ENCODE measurements at regions not wholly inside any gene's neighbourhood (a gene's known extent, or its start where the extent isn't known, plus 50 kb on each side); places are given as distances from the start of the nearest gene placed in this dataset.
"Not testable (repeated sequence)": the region's sequence is repeated elsewhere in the genome, so short reads cannot be mapped to it uniquely, and the experiment has no call there.

DNA sequence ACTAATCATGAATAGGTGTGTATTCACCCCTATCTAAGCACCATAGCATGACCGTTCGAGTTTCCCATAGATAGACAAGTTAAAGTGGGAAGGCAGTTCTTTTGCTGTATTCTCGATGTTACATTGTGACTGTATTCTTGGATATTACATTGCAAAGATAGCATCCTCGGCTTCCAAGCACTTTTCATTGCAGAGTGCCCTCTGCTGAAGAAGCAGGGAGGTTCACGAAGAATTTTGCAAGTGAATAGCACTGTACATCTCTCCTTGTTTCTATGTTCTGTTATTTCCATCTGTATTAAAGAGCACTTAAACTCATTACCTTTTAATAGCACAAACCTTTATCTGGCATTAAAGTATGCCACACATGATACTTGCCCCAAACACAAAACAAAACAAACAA is 426.7 kb upstream of the ARX start:
- FAIRE-seq: no peak

DNA sequence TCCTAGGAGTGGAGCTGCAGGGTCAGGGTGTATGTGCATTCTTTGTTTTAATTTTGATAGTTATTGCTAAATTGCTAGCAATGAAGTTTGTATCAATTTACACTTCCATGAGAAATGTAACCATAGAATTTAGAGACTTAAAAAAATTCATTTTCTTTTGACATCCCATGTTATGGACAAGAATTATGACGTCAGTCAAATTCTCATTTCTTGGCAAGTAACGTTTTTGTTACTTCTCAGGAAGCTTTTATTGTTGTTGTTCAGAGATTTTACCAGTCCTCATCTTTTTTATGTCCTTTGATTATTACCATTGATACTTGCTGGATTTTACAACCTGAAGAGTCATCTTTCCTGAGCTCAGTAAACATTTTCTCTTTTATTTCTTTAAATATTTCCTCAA is 417.5 kb upstream of the ARX start:
- FAIRE-seq (no peak), DNase-seq (ENCODE audit: low spot score in 2 of 2) (no peak)

More for the DNA sequence above, 426.7 kb upstream of the ARX start:
- no peak for DNase-seq (ENCODE audit: low spot score in 2 of 2)

DNA sequence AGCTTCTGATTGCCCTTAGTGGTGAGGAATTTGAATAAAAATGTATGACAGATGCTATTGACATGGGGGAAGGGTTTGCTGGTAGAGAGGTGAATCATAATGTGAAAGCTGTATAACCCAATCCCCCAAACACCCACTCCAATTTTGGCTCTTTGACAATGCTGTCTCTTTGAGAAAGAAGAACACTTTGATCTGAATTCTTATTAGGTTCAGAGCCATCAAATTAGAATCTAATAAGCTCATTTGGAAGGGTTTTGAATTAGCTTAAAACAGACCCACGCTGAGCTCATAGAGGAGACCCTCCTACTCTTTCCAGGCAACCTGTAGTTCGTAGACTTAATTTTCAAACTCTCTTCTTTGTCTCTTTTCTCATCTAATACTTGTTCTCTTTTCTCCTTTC is 416.6 kb upstream of the ARX start:
- DNase-seq (ENCODE audit: low spot score in 2 of 2) (no peak), FAIRE-seq (no peak)

DNA sequence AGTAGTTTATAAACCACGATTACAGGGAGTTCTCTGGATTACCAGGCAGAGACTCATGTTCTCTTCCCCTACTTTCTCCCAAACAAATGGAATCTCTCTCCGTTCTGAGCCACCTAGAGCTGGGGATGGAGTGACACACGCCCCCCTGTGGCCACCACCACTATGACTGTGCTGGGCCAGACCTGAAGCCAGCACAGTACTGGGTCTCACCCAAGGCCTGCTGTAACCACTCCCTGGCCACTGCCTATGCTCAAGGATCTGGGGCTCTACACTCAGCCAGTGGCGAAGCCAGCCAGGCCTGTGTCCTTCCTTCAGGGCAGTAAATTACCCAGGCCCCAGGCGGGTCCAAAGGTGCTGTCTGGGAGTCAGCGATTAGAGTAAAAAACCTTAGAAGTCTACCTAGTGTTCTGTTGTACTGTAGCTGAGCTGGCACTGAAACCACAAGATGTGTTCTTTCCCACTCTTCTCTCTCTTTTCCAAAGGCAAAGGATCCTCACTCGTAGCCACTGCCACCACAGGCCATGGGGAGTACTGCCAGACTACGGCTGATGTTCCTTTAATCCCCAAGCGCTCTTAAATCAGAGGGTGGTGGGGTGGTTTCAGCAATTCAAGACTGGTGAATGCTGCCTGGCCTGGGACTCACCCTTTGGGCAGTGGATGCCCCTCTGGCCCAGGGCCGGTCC is 412.2 kb upstream of the ARX start:
- no peak for FAIRE-seq
- DNase-seq (ENCODE audit: low spot score in 2 of 2): no peak

DNA sequence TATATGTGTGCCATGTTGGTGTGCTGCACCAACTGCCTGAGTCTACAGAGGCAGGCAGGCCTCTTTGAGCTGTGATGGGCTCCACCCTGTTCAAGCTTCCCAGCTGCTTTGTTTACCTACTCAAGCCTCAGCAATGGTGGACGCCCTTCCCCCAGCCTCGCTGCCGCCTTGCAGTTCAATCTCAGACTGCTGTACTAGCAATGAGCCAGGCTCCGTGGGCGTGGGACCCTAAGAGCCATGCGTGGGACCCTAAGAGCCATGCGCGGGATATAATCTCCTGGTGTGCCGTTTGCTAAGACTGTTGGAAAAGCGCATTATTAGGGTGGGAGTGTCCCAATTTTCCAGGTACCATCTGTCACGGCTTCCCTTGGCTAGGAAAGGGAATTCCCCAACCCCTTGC is 388.4 kb upstream of the ARX start:
- not testable (repeated sequence) for FAIRE-seq; DNase-seq (ENCODE audit: low spot score in 2 of 2)

DNA sequence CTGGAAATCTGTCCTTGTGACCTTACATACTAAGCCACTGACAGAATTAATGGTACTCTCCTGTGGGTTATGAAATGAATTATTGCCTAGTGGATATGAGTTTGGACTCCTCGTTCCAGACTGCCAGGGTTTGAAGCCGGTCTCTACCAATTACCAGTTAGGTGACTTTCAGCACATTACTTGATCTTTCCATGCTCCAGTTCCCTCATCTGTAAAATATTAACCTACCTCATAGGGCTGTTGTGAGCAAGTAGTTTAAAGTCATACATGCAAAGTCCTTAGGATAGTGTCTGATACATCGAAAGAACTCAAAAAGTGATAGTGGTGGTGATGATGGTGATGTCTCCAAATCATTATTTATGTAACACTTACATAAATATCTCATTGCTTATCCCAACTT is 373.5 kb upstream of the ARX start:
- FAIRE-seq (no peak), DNase-seq (ENCODE audit: low spot score in 2 of 2) (no peak)

DNA sequence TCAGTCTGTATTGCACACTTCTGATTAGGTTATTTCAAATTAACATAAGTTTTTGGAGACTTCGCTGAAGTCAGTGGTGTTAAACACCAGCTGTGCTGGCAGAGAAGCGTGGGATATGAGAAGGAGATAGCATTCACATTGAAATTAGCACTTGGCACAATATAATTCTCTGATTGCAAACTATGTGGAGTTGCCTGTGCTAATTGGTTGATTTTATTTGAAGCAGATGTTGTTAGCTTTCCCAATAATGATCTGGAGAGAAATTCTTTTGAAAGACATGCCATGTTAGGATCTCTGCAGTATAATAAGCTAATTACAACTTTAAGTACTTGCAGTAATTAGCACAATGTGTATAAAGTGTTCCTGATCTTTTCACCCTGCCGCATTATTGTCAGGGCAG is 367.4 kb upstream of the ARX start:
- DNase-seq (ENCODE audit: low spot score in 2 of 2) (no peak), FAIRE-seq (no peak)

DNA sequence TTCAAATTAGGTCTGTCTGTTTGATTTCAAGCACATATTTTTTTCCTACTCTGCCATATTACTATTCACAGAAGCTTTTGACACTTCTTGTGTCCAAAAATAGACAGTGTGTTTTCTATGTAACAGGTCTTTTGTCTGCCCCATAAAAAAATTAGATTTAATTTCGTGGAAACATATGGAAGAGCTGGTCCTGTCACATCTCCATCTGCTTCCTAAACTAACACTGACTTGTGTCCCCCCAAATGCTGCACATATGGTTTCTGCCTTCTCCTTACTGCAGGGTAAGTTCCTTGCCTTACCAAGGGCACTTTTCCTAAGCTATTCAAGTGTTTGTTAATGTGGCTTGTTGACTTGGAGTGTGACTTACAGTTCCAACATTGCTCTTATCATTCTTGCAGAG is 340.7 kb upstream of the ARX start:
- DNase-seq (ENCODE audit: low spot score in 2 of 2) (no peak), FAIRE-seq (no peak)

DNA sequence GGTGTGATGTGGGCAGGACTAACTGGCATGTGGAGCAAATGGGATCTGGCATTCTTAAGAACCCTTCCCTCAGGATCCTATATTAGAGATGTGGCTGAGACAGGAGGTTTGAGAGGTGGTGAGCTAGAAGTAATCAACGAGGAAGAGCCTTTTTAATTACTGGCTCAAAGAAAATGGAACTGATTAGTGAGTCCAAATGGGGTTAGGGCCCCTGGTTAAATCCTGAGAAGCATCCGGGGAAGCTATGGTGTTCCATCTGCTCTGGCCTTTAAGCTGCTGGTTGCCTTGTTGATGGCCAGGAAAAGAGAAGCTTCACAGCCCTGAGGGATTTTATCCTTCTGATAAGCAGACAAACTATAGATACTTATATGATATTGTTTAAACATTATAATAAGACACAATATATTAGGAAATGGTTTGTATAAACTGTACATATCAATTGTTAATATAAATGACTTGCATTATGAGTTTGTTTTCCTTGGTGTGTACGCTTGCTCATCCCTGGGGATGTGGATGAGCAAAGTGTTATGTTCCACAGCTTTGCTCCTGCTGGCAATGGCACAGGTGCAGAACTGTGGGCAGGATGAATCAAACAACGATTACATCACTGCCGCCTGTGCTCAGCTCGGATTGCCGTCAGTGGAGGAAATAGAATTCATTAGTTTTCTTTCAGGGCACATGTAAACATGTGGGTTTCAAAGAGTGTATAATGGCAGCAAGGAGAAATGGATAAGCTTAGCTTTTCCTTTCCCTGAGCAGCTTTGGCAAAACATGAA is 328.6 kb upstream of the ARX start:
- FAIRE-seq (no peak), DNase-seq (ENCODE audit: low spot score in 2 of 2) (no peak)

DNA sequence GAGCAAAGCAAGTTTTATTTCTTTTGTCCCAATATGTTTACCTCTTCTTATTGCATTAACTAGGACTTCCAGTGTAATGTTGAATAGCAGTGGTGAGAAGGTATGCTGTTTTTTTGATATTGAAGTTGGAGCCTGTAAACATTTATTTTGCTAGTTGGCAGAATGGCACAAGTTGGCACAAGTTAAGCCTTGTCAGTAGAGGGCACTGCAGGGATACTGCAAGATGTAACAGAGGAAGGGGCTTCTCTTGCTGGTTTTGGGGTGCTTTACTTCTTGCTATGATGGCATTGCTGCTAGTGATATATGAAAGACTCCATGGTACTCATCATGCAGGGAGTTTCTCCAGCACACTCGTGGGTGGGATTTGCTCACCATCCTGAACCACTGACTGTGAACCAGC is 327.3 kb upstream of the ARX start:
- no peak for FAIRE-seq

DNA sequence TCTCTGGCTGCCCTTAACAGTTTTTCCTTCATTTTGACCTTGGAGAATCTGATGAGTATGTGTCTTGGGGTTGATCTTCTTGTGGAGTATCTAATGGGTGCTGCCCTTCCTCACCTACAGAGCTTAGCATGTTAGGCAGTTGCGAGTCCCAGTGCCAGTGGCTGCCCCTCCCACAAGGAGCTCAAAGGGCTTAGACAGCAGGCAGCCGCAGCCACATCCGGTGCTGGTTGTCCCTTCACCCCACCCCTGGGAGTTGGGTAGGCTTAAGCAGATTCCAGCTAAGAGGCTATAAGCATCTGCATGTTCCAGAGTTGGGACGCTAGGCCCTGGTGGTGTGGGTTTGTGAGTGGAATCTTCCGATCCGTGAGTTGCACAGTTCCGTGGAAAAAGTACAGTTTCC is 322.1 kb upstream of the ARX start:
- FAIRE-seq (no peak), DNase-seq (ENCODE audit: low spot score in 2 of 2) (no peak)

More for the DNA sequence above, 327.3 kb upstream of the ARX start:
- no peak for DNase-seq (ENCODE audit: low spot score in 2 of 2)

DNA sequence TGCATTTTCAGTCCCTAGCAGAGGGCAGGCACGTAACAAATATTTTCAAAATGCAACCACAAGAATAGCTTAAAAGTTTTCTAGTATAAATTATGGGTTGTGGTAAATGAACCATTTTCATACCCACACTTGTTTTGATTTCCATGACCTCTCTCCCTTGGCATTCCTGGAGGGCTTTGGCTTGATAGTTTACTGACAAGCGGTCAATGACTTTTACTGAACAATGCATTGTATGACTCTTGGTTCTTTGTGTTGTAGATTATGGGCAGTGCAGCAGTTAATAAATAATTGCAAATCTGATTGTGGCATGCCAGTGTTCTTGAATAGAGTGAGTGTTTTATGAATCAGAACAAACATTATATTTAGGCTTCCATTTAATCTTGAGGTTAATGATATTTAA is 285.2 kb upstream of the ARX start:
- DNase-seq (ENCODE audit: low spot score in 2 of 2) (no peak), FAIRE-seq (no peak)

DNA sequence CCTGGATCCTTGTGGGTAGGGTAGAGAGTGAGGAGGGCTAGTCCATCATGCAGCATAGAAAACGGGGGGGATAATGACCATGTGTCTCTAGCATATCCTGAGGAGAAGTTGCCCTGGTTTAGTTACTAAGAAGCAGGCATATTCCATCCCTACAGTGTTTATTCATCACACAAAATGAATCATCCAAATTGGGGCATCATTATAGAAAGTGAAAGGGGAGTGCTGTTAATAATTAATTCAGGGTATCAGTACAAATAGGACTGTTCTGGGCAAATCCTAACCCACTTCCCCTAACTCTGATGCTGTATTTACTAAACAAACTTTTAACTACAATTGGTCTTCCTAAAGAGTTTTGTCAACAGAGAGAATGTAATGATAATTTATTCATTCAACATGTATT is 281.1 kb upstream of the ARX start:
- DNase-seq (ENCODE audit: low spot score in 2 of 2) (no peak), FAIRE-seq (no peak)

DNA sequence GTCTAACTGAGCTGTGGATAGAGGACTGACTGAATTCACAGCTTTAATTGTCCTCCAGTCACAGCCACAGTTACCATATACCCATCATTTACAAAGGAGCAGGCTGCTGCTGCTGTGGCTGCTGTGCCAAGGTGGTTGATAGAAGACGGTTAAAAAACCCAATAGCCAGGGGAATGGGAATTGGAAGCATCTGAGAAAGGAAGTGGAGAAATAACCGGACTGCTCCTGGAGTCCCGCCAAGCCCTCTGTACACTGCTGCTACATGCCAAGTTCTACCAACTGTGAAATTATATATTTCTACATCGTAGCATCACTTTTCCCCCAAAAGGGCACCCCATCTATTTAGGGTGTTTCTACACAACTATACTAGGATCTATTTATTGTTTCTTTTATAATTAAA is 279.7 kb upstream of the ARX start:
- FAIRE-seq (no peak), DNase-seq (ENCODE audit: low spot score in 2 of 2) (no peak)

DNA sequence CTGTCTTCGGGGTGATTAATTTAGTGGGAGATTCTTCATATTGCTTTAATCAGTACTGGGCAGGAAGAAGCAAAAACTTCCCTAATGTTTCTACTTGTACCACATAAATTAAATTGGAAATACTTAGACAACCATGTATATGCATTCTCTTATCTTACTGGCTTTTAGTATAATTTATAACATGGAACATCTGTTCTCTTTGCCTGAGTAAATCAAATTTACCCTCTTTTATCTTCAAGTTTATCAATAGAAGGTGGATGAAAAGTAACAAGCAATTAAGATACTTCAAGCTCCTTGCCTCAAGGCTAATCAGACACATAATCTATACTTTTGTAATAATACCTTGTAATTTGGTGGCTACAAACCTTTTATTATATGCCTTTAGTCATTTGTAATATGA is 274.4 kb upstream of the ARX start:
- no peak for FAIRE-seq
- no peak for DNase-seq (ENCODE audit: low spot score in 2 of 2)

DNA sequence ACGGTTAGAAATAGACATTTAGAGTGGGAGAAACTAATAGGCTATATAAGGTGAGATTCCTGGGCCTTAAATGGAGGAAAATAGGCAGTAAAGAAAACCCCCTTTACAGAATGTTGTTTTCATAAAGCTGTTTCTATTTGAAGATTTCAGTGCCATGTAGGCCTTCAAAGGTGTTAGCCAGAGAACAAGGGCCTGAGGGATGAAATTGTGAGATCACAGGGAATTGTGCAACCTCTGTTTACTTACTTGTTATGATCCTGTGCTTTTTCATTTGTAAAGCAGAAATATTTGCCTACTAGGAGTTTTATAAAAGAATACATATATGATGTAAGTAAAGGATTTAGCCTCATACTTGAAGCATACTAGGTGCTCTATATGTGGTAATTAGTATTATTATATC is 272.9 kb upstream of the ARX start:
- FAIRE-seq (no peak), DNase-seq (ENCODE audit: low spot score in 2 of 2) (no peak)

DNA sequence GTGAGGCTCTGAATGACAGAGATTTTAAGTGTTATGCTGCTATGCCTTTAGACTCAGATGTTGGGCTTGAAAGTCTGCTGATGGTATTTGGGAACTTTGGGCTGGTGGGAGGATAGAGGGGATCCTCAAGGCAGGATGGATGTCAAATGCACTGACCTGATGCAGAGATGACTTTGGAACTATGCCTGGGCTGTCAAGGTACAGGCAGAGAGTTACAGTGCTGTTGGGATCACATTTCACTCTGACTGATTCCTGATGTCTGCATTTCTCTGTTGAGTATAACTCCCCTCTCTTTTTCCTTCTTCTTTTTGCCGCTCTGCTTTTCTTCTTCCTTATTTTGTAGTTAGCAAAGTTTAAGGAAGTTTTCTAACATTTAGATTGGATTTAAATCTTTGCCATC is 271.8 kb upstream of the ARX start:
- DNase-seq (ENCODE audit: low spot score in 2 of 2): no peak
- no peak for FAIRE-seq

DNA sequence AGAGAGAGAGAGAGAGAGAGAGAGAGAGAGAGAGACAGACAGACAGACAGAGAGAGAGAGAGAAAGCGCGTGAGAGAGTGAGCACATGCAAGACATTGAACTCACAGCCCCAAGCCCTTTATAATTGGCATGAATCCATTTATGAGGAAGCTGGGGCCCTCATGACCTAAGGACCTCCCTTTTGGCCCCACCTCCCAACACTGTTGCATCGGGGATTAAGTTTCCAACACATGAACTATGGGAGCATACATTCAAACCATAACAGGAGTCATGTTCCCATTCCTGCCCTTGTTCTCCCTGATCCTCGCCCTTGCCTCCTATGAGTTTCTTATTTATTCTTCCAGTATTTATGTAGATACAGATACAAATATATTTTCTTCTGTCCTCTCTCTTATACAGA is 269.8 kb upstream of the ARX start:
- no peak for FAIRE-seq
- no peak for DNase-seq (ENCODE audit: low spot score in 2 of 2)

DNA sequence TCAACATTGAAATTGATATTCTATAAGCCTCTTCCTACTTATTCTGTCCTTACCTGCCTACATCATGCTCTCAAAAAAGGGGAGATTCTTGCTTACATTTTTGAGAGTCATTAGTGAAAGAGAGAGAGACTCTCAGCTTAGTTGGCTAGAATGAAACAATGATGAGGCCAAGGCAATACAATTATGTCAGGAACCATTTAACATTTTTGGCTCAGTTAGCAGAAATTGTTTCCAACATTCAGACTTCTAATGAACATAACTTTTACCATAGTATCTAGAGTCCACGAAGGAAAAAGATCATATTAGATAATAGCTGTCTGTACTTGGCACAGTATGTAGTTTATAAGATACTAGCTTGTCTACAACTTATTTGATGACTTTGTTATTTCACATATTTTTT is 263.7 kb upstream of the ARX start:
- FAIRE-seq (no peak), DNase-seq (ENCODE audit: low spot score in 2 of 2) (no peak)

DNA sequence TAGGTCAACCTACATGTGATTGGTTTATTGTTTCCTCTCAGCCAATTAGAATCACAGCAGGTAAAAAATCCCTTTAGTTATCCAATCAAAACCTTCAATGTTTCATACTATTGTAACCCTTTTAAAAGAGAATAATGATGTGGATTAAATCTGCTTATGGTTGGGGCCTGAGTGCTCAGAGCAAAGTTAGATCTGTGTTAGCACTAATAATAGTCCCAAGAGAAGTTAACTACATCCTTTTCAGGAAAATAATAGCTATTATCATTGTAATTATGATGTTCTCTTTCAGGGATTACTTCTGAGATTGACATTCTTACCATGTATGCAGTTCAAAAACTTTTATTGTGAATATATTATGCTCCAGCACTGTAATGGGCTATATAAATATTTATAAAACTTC is 262.6 kb upstream of the ARX start:
- DNase-seq (ENCODE audit: low spot score in 2 of 2) (no peak), FAIRE-seq (no peak)

DNA sequence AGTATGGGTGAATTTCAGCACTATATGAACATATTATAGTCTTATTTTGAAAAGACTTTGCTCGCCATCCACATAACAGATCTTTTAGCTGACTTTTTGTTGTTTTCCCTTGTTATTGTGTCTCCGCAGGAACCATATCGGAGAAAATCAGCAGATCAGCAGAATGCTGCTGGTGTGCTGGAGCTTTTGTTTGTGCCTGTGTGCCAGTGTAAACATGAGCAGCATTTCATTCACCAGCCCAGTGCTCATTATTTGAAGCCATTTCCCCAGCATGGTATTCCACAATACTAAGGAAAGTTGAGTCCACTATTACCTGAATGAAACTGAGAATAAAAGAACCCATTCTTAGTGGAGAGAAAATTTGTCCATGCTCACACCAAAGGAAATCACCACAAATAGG is 261.8 kb upstream of the ARX start:
- FAIRE-seq (no peak), DNase-seq (ENCODE audit: low spot score in 2 of 2) (no peak)

DNA sequence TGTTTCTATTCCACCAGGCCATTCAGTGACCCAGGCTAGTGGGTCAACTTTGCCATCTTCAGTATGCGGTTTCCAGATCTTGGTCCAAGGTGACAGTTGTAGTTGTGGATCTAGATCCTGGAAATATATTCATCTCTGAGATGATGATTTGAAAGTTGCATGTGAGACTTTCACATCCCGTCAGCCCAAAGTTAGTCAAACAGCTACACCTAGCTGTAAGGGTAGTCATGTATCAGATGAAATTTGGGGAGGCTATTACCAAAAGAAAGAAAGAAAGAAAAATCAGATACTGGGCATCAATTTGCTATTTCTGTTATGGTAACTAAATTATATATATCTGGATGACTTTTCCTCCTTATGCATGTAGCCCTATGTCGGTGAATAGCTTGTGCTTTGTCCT is 259.4 kb upstream of the ARX start:
- FAIRE-seq: no peak
- no peak for DNase-seq (ENCODE audit: low spot score in 2 of 2)

Data from frontal cortex (tissue), 3 donors.